Astrocyte of the spinal cord (primary cell): ENCODE measurements at regions not wholly inside any gene's neighbourhood (a gene's known extent, or its start where the extent isn't known, plus 50 kb on each side); places are given as distances from the start of the nearest gene placed in this dataset.
A peak's percentile ranks its signal among the peaks of the same experiment; 100 is the strongest.

Source experiments
- DNase-seq: peaks from one replicate; pipeline ENCODE4 v3.0.0; 2011; ENCODE audit warnings: low read depth, low spot score
- H3K4me3 ChIP-seq: 2 replicates; pipeline ENCODE4 v1.5.1; 2011; ENCODE audit warnings: low read depth, mild to moderate bottlenecking, low read length, moderate library complexity
- in situ Hi-C: cut with HindIII; loops from 2 replicates; pipeline ENCODE4 v1.10.0; 2017; ENCODE audit warnings: low sequenced_read_pairs
- TF ChIP-seq, protein P1 (sequence below): IDR thresholded peaks from 2 replicates; pipeline ENCODE4 v1.5.1; 2012; ENCODE audit warnings: low read depth, mild to moderate bottlenecking, low read length, inconsistent platforms

- H3K4me3 ChIP-seq, result no peak overlapping the region
- in situ Hi-C loops, result no loop called here
- TF ChIP-seq, protein P1, sequence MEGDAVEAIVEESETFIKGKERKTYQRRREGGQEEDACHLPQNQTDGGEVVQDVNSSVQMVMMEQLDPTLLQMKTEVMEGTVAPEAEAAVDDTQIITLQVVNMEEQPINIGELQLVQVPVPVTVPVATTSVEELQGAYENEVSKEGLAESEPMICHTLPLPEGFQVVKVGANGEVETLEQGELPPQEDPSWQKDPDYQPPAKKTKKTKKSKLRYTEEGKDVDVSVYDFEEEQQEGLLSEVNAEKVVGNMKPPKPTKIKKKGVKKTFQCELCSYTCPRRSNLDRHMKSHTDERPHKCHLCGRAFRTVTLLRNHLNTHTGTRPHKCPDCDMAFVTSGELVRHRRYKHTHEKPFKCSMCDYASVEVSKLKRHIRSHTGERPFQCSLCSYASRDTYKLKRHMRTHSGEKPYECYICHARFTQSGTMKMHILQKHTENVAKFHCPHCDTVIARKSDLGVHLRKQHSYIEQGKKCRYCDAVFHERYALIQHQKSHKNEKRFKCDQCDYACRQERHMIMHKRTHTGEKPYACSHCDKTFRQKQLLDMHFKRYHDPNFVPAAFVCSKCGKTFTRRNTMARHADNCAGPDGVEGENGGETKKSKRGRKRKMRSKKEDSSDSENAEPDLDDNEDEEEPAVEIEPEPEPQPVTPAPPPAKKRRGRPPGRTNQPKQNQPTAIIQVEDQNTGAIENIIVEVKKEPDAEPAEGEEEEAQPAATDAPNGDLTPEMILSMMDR, result no peak
- no peak for DNase-seq
Observed at GRCh38 chr5:30874241-30875034, 319.0 kb upstream of the CDH6 start.

DNA sequence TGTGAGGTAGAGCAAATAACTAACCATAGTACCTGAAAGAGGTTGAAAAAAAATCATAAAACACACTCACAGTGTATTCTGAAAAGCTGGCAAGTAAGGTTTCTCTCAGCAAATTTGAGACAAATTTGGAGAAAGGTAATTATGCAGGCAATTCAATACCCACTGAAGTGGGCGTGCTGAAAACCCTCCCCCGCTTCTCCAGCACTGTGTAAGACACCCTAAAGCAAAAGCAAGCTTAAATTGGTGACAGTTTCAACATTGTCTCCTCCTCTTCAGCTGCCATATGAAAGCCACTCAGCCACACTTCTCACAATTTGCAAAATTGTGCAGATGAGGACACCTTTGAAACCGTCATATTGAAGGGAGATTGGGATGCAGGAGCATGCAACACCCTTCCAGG is 322.3 kb upstream of the CDH6 start:
- in situ Hi-C loops, result no loop called here
- TF ChIP-seq, protein P1, result no peak
- no peak overlapping the region for H3K4me3 ChIP-seq
- DNase-seq, result no peak

DNA sequence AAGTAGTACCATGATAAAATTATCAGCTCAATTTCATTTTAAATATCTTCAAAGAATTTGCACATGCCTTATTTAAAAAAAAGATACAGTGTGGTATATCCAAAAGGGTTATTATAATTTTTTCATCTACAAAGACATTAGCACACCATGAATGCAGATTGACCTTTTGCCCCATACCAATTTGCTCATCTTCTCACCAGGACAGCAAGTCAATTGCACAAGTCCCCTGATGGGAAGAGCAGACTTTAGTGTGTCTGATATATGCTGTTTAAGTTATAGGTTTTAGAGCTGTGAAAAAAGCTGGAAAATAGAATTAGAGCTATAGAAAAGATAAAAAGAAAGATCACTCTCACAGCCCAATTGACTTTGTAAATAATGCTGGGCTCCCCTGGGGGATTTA is 325.8 kb upstream of the CDH6 start:
- DNase-seq, result peak; percentile 6
- in situ Hi-C loops, result no loop called here
- no peak overlapping the region for H3K4me3 ChIP-seq
- TF ChIP-seq, protein P1, result no peak

- TF ChIP-seq, protein P1, result no peak
- DNase-seq, result no peak
- in situ Hi-C loops, result no loop called here
- H3K4me3 ChIP-seq, result no peak overlapping the region
Observed at GRCh38 chr5:30866142-30866541, 327.3 kb upstream of the CDH6 start.

DNA sequence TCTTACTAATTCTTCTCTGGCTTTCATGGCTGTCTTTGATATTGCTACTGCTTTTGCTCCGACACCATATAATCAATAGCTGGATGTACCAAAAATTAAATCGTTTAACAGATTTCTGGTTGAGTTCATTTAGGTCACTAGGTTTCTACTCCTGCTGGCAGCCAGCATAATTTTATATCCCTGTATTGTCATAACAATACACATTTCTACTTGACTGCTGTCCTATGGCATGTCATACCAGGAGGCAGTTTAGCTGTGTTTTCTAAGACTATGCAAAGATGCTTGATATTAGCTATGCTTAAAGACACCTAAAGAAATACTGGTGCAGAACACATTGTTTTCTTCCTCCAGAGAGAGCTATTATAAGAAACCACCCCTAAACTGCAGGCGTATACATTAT is 337.2 kb upstream of the CDH6 start:
- in situ Hi-C loops, result no loop called here
- no peak for DNase-seq
- H3K4me3 ChIP-seq, result no peak overlapping the region
- TF ChIP-seq, protein P1, result no peak

- no peak overlapping the region for H3K4me3 ChIP-seq
- DNase-seq, result no peak
- in situ Hi-C loops, result no loop called here
- TF ChIP-seq, protein P1, result no peak
Observed at GRCh38 chr5:30853158-30853557, 340.3 kb upstream of the CDH6 start.
